HG02623 (cell line): ENCODE measurements at regions not wholly inside any gene's neighbourhood (a gene's known extent, or its start where the extent isn't known, plus 50 kb on each side); places are given as distances from the start of the nearest gene placed in this dataset.

ENCODE experiments used
- ATAC-seq: cut with Tn5 transposase; IDR thresholded peaks from one replicate; pipeline ENCODE4 v1.9.1; 2021; ENCODE audit warnings: moderate library complexity; ENCODE audit not compliant: unreplicated experiment

DNA sequence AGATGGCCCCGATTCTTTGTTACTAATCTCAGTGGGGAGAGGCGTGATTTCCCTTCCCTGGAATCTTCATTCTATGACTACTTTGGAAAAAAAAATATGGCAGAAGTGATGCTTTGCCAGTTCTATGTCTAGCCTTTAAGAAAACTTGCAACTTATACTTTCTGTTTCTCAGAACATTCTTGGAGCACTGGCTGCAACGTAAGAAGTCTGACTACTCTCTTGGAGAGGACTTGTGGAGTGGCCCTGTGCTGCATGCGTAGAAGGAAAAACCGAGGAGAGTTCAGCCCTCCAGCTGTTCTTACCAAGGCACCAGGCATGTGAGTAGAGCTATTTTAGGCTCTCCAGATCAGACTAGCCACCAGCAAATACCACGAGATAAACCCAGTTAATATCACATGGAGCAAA, 77.6 kb upstream of the STXBP5 start:
- ATAC-seq, result no peak

DNA sequence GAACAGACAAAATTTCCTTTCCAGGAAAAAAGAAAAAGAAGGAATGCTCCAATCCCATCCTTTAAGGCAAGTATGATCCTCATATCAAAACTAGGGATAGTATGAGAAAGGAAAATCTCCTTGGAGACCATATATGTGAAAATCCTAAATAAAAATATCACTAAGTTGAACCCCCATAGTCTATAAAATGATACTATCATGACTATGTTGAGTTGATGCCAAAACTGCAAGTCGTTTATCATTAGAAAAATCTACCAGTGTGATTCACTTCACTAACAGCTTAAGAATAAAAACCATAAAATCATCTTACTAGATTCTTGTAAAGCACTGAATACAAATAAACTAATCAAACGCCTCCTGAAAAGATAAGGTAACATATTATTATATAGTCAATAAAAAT, 76.6 kb upstream of the STXBP5 start:
- no peak for ATAC-seq

DNA sequence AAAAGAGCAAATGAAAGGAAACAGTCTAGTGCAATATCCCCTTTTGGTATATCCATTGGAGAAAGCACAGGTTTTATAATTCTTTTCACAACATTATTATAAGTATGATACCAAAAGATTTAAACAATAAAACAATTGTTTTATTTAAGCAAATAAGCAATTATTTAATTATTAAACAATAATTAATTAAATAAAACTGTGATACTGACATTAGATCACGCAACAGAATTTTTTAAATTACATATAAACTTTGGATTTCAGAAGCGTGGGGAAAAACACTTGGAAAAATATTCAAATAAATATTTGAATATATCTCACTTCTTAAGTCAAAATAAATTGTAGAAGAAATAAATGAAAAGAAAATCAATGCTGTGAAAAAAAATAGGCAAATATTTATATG, 76.2 kb upstream of the STXBP5 start:
- ATAC-seq, result no peak

GRCh38 chr6:147131532-147132128, 72.6 kb upstream of the STXBP5 start:
- no peak for ATAC-seq

DNA sequence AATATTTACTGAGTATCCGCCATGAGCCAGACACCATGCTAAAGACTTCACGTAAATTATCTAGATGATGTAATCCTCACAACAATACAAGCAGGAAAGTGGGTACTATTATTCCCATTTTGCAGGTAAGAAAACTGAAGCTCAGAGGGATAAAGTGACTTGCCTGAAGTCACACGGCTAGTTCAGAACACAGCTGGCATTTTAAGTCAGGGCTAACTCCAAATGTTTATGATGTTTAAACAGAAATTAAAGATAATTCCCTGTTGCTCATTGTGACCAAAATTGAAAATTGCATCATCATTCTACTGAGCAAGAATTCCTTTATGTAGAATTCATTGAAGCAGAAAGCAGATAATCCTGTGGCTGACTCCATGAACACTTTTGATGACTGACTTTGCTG, 71.3 kb upstream of the STXBP5 start:
- ATAC-seq, result no peak

GRCh38 chr6:147133669-147134068, 70.5 kb upstream of the STXBP5 start:
- no peak for ATAC-seq

DNA sequence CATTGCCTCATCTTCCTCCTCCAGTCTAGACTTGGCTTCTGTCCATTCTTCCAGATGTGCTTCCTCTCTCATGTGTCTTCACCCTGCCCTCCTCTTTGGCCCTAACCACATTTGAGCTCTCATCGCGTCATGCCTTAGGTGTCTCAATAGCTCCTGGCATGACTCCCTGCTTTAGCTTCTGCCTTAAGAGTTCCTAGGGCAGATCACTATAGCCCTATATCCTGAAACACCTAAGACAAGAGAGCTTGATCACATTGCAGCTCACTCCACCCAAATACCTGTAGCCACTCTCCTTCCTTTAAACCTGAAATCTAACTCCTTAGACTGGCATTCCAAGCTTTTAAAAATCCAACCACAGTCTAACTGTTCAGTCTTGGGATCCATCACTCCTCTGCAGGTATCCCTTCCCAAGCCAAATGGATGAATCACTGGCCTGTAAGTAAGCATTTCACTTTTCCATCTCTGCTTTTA, 69.0 kb upstream of the STXBP5 start:
- ATAC-seq, result no peak

DNA sequence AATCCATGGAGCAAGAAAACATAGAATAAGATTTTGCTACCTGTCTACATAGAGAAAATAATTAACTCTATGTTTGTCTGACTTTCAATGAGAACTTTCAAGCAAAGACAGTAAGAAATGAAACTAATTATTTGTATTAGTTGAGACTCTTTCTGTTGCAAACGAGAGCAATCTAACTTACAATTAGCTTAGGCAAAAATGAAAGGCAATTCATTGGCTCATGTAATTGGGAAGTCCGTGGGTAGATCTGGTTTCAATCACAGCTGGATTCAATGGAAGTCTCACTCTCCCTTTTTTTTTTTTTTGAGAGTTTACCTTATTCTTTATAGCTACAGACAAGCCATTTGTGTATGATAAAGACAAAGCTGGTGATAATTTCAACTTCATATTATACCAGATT, 68.2 kb upstream of the STXBP5 start:
- ATAC-seq, result no peak

DNA sequence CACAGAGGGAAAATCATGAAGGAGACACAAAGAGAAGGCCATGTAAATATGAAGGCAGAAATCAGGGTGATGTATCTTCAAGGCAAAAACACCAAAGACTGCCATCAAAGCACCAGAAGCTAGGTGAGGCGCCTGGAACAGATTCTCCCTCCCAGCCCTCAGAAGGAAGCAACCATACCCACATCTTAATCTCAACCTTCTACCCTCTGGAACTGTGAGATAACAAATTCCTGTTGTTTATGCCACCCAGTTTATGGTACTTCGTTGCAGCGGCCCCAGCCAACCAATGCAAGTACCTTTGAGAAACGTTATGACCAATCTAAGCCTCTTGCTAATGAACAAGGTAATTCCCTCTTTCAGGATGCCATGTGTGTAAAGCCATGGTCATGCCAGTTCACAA, 66.2 kb upstream of the STXBP5 start:
- ATAC-seq, result no peak

DNA sequence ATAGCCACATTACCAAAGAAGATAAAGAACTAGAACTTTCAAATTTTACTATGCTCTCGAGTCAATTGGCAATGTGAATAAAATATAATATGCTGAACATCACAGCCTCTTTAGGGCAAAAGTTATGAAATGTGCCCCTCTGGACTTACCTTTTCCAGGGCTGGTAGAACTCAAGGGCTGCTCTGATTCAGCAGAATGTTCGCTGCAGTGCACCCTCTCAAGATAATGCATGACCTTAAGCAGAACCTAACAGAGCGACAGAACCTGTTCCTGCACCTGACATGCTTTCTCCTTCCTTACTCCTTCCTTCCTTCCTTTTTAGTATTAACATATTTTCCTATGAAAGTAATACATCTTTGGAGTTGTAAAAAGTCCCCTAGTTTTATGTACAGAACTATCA, 65.4 kb upstream of the STXBP5 start:
- ATAC-seq, result no peak

- no peak for ATAC-seq
Measured at GRCh38 chr6:147141711-147142308, 62.4 kb upstream of the STXBP5 start.

GRCh38 chr6:147142684-147143245, 61.5 kb upstream of the STXBP5 start:
- no peak for ATAC-seq

GRCh38 chr6:147149092-147149491, 55.1 kb upstream of the STXBP5 start:
- ATAC-seq, result no peak

DNA sequence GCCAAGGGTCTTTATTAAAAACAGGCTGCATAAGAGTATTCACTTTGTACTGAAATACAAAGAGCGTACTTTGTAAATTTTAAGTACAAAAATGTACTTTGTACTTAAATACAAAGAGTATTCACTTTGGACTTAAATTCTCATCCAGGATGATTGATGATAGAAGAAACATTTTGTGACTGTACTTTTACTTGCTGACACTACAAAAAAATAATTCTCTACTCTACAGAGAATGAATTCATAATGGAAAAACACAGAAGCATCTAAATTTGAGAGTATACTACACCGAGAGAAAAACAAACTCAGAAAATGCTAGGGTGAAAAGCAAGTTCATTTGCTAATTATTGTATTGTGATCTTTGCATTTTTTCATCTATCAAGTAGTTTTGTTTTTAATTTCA, 54.4 kb upstream of the STXBP5 start:
- no peak for ATAC-seq

DNA sequence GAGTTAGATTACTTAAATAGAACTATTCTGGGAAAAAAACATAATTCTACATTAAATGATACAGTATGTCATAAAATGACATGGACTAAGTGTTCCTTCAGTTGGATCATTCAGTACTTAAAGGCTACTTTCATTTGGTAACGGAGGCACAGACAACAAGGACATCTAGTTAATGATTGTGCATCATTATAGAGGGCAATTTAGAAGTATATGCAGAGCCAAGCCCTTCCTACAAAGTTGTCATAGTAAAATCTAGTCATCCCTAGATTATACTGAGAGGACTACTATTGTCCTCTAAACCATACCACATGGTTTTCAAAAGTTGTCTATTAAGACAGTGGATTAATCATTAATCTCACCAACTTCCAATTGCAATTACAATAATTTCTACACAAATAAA, 53.9 kb upstream of the STXBP5 start:
- ATAC-seq, result no peak
